Progenitor cell of endocrine pancreas (in vitro differentiated cells): ENCODE measurements at regions not wholly inside any gene's neighbourhood (a gene's known extent, or its start where the extent isn't known, plus 50 kb on each side); places are given as distances from the start of the nearest gene placed in this dataset.

ENCODE experiments used
- DNase-seq: peaks from one replicate; pipeline ENCODE4 v3.0.0; 2021; ENCODE audit warnings: low spot score; ENCODE audit not compliant: unreplicated experiment
- H3K27ac Mint-ChIP-seq: 2 replicates; pipeline ENCODE4 v1.8.0; 2021; ENCODE audit warnings: mild to moderate bottlenecking, moderate library complexity, mixed read lengths
- H3K27me3 Mint-ChIP-seq: 2 replicates; pipeline ENCODE4 v1.8.0; 2021; ENCODE audit warnings: mixed read lengths
- H3K36me3 Mint-ChIP-seq: 2 replicates; pipeline ENCODE4 v1.8.0; 2022; ENCODE audit warnings: mixed read lengths; ENCODE audit not compliant: insufficient read depth
- H3K4me1 Mint-ChIP-seq: 2 replicates; pipeline ENCODE4 v1.8.0; 2021; ENCODE audit warnings: low read depth, mixed read lengths
- H3K4me3 Mint-ChIP-seq: 2 replicates; pipeline ENCODE4 v1.8.0; 2021; ENCODE audit warnings: low read depth, mild to moderate bottlenecking, moderate library complexity, mixed read lengths
- H3K9me3 Mint-ChIP-seq: 2 replicates; pipeline ENCODE4 v1.8.0; 2021; ENCODE audit warnings: low read depth, mixed read lengths
- CTCF ChIP-seq: fragments of 200-600 bp; sonication (generic); IDR thresholded peaks from one replicate; pipeline ENCODE4 v1.5.0; 2021; ENCODE audit warnings: antibody characterized with exemption, mild to moderate bottlenecking; ENCODE audit not compliant: unreplicated experiment

- Mint-ChIP-seq H3K27ac (no peak overlapping the region), H3K4me3 (no peak overlapping the region), H3K4me1 (no peaks in the 10 kb centered on the region), H3K36me3 (peaks cover 7% of the 10 kb centered on the region), H3K27me3 (no peaks in the 10 kb centered on the region), H3K9me3 (peaks cover 45% of the 10 kb centered on the region)
- TF ChIP-seq CTCF, result no peak
- DNase-seq, result no peak
These were observed 171.7 kb downstream of the ANKRD30B start for GRCh38 chr18:14919666-14920065.

GRCh38 chr18:14921031-14921430, 173.1 kb downstream of the ANKRD30B start:
- H3K9me3 Mint-ChIP-seq, result peaks cover 46% of the 10 kb centered on the region
- H3K27me3 Mint-ChIP-seq, result no peaks in the 10 kb centered on the region
- peaks cover 9% of the 10 kb centered on the region for H3K36me3 Mint-ChIP-seq
- TF ChIP-seq CTCF, result no peak
- H3K4me1 Mint-ChIP-seq, result no peaks in the 10 kb centered on the region
- no peak overlapping the region for H3K27ac Mint-ChIP-seq
- H3K4me3 Mint-ChIP-seq, result no peak overlapping the region
- no peak for DNase-seq

DNA sequence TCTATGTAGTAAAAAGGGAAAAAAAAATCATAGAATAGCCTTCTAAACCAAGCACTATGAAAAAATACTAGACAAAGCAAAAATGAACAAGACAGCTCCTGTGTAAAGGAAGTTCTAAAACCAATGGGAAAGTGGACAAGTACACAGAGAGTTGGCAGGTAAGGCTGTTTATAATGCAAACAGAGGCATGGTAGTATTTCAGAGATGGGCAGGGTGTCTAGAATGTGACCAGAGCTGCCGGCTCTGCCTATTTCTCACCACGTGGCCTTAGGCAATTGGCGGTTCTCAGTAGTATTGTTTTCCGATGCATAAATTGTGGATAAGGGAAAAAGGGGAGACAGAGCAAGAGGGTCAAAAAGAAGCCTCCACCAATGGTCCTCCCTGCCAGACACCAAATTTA, 173.6 kb downstream of the ANKRD30B start:
- no peaks in the 10 kb centered on the region for H3K27me3 Mint-ChIP-seq
- DNase-seq, result no peak
- peaks cover 9% of the 10 kb centered on the region for H3K36me3 Mint-ChIP-seq
- H3K4me3 Mint-ChIP-seq, result no peak overlapping the region
- no peak overlapping the region for H3K27ac Mint-ChIP-seq
- no peak for TF ChIP-seq CTCF
- H3K4me1 Mint-ChIP-seq, result no peaks in the 10 kb centered on the region
- peaks cover 47% of the 10 kb centered on the region for H3K9me3 Mint-ChIP-seq

DNA sequence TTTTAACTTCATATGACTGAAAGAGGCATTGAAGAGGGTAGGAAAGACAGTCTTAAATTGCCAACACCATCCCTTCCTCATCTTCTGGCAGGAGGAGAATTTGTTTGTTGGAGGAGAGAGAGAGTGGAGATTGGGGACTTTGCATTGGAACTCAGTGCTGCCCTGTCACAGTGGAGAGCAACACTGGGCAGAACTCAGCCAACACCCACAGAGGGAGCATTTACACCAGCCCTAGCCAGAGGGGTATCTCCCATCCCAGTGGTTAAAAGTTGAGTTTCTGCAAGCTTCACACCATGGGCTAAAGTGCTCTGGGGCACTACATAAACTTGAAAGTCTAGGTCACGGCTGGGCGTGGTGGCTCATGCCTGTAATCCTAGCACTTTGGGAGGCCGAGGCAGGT, 174.1 kb downstream of the ANKRD30B start:
- Mint-ChIP-seq H3K4me1 (no peaks in the 10 kb centered on the region), H3K9me3 (peaks cover 49% of the 10 kb centered on the region), H3K36me3 (peaks cover 9% of the 10 kb centered on the region), H3K27ac (no peak overlapping the region), H3K4me3 (no peak overlapping the region), H3K27me3 (no peaks in the 10 kb centered on the region)
- DNase-seq, result no peak
- no peak for TF ChIP-seq CTCF

GRCh38 chr18:14922965-14923565, 175.1 kb downstream of the ANKRD30B start:
- Mint-ChIP-seq H3K9me3 (peaks cover 46% of the 10 kb centered on the region), H3K36me3 (peaks cover 6% of the 10 kb centered on the region), H3K27ac (no peak overlapping the region), H3K4me1 (no peaks in the 10 kb centered on the region), H3K27me3 (no peaks in the 10 kb centered on the region), H3K4me3 (no peak overlapping the region)
- DNase-seq, result no peak
- TF ChIP-seq CTCF, result no peak
